HepG2 (cell line): ENCODE measurements at regions not wholly inside any gene's neighbourhood (a gene's known extent, or its start where the extent isn't known, plus 50 kb on each side); places are given as distances from the start of the nearest gene placed in this dataset.

Experiments used
- ATAC-seq: fragments of 200-7000 bp; cut with Tn5 transposase; 3 replicates; pipeline ENCODE4 v1.9.1; 2020; ENCODE audit warnings: mild to moderate bottlenecking, moderate library complexity
- BruUV-seq: library from RNA; stranded (reverse); fragments of 400-500 nt; replicated peaks from 2 replicates; lab custom pipeline; 2021; lab: Mats Ljungman, UMichigan
- CTCF ChIA-PET: fragments of 300-600 bp; formaldehyde crosslinking; extraction: SDS; loops from one replicate; lab custom pipeline; 2021; ENCODE audit warnings: low total read pairs, inconsistent platforms, low intra/inter-chr PET ratio; lab: Yijun Ruan, JAX
- POLR2A ChIA-PET: fragments of 350-600 bp; sonication (Branson Sonifier 250); formaldehyde crosslinking; loops from one replicate; lab custom pipeline; 2020; ENCODE audit warnings: antibody characterized with exemption, inconsistent platforms; lab: Yijun Ruan, JAX
- DNase-seq: peaks from one replicate; pipeline ENCODE4 v3.0.0-alpha.2; 2015; ENCODE audit warnings: low spot score
- FAIRE-seq: peaks from 3 replicates; lab custom pipeline; 2011; peaks lifted over from hg19 to GRCh38; lab: Jason Lieb, UNC
- H2AFZ ChIP-seq: one replicate; pipeline ENCODE4 v1.6.1; 2011; ENCODE audit warnings: low read length, inconsistent platforms
- H3K27ac ChIP-seq: fragments of 300-600 bp; 3 replicates; pipeline ENCODE4 v1.8.0; 2011; ENCODE audit warnings: mixed run types, mild to moderate bottlenecking, mixed read lengths, low read length, inconsistent platforms; ENCODE audit not compliant: insufficient read depth; ENCODE audit errors: extremely low read length
- H3K27me3 ChIP-seq, 2 experiments: fragments of 200-600 bp in 1 of 2; 2 replicates in 1 of 2; 3 replicates in 1 of 2; pipeline versions ENCODE4 v1.6.0 to v1.8.0; 2011; ENCODE audit warnings: low read length in 2 of 2, mild to moderate bottlenecking in 2 of 2, moderate library complexity in 2 of 2, inconsistent platforms in 1 of 2; ENCODE audit not compliant: insufficient read depth in 2 of 2, control insufficient read depth in 1 of 2
- H3K36me3 ChIP-seq, 2 experiments: fragments of 200-600 bp in 1 of 2; replicated peaks in 1 of 2; 2 replicates in 1 of 2; 3 replicates in 1 of 2; pipeline versions ENCODE4 v1.5.1 to v1.8.0; 2011; ENCODE audit warnings: low read length in 2 of 2, inconsistent platforms in 1 of 2; ENCODE audit not compliant: insufficient read depth in 2 of 2, control insufficient read depth in 1 of 2
- H3K4me1 ChIP-seq: 2 replicates; pipeline ENCODE4 v1.5.1; 2012; ENCODE audit warnings: low read length, inconsistent platforms; ENCODE audit not compliant: insufficient read depth
- H3K4me2 ChIP-seq: 2 replicates; pipeline ENCODE4 v1.6.0; 2011; ENCODE audit warnings: low read depth, low read length, inconsistent platforms
- H3K4me3 ChIP-seq, 3 experiments: fragments of 200-600 bp in 1 of 3; sonication (generic), shearing (Covaris generic) in 1 of 3; replicated peaks in 1 of 3; 2 replicates each; pipeline ENCODE4 v1.5.1; 2011 to 2016; ENCODE audit warnings: low read length in 3 of 3, inconsistent platforms in 2 of 3, low read depth in 2 of 3, mild to moderate bottlenecking in 2 of 3, control low read depth in 1 of 3, mixed read lengths in 1 of 3; ENCODE audit not compliant: insufficient read depth in 1 of 3
- H3K79me2 ChIP-seq: one replicate; pipeline ENCODE4 v1.6.1; 2011; ENCODE audit warnings: low read length, inconsistent platforms; ENCODE audit not compliant: insufficient read depth
- H3K9ac ChIP-seq: 2 replicates; pipeline ENCODE4 v1.6.0; 2011; ENCODE audit warnings: mild to moderate bottlenecking, low read depth, low read length, inconsistent platforms; ENCODE audit not compliant: insufficient read depth
- H3K9me3 ChIP-seq: 2 replicates; pipeline ENCODE4 v1.5.1; 2012; ENCODE audit warnings: mild to moderate bottlenecking, low read length
- H4K20me1 ChIP-seq: 2 replicates; pipeline ENCODE4 v1.6.0; 2011; ENCODE audit warnings: inconsistent platforms, mild to moderate bottlenecking, low read length, moderate library complexity; ENCODE audit not compliant: insufficient read depth
- DDIT3 ChIP-seq: sonication (generic); formaldehyde crosslinking; IDR thresholded peaks from 2 replicates; pipeline ENCODE4 v1.4.0; 2020; ENCODE audit warnings: mild to moderate bottlenecking, missing genetic modification reagents
- FOXK1 ChIP-seq: sonication (generic); formaldehyde crosslinking; IDR thresholded peaks from 2 replicates; pipeline ENCODE4 v1.4.0; 2020; ENCODE audit warnings: low read depth, missing genetic modification reagents, borderline replicate concordance
- HIC2 ChIP-seq: sonication (generic); formaldehyde crosslinking; IDR thresholded peaks from 2 replicates; pipeline ENCODE4 v1.9.0; 2022; ENCODE audit warnings: low read depth, missing genetic modification reagents
- NAIF1 ChIP-seq: sonication (generic); formaldehyde crosslinking; IDR thresholded peaks from 2 replicates; pipeline ENCODE4 v1.5.0; 2020; ENCODE audit warnings: mild to moderate bottlenecking, missing genetic modification reagents, borderline replicate concordance
- POLR2AphosphoS2 ChIP-seq: IDR thresholded peaks from 2 replicates; pipeline ENCODE4 v1.6.1; 2011; ENCODE audit warnings: low read depth, low read length, improper control_type of control experiment
- RAD21 ChIP-seq: fragments of 450-650 bp; formaldehyde crosslinking; IDR thresholded peaks from 2 replicates; pipeline ENCODE4 v1.5.0; 2020; ENCODE audit warnings: mild to moderate bottlenecking
- SP140L ChIP-seq: sonication (generic); formaldehyde crosslinking; IDR thresholded peaks from 2 replicates; pipeline ENCODE4 v1.4.0; 2020; ENCODE audit warnings: missing genetic modification reagents, borderline replicate concordance
- STAG1 ChIP-seq: sonication (generic); formaldehyde crosslinking; IDR thresholded peaks from 2 replicates; pipeline ENCODE4 v1.4.0; 2020; ENCODE audit warnings: missing genetic modification reagents
- YY1 ChIP-seq: IDR thresholded peaks from 2 replicates; pipeline ENCODE4 v1.6.1; 2011; ENCODE audit warnings: low read length, low read depth, moderate library complexity, mild to moderate bottlenecking; ENCODE audit not compliant: insufficient read depth, insufficient replicate concordance
- ZBTB37 ChIP-seq: sonication (generic); formaldehyde crosslinking; IDR thresholded peaks from 2 replicates; pipeline ENCODE4 v1.4.0; 2020; ENCODE audit warnings: mild to moderate bottlenecking, missing genetic modification reagents
- ZBTB38 ChIP-seq: sonication (generic); formaldehyde crosslinking; IDR thresholded peaks from 2 replicates; pipeline ENCODE4 v1.5.1; 2020; ENCODE audit warnings: mild to moderate bottlenecking, missing genetic modification reagents
- ZFY ChIP-seq: sonication (generic); formaldehyde crosslinking; IDR thresholded peaks from 2 replicates; pipeline ENCODE4 v1.4.0; 2020; ENCODE audit warnings: missing genetic modification reagents
- ZMYM2 ChIP-seq: sonication (generic); formaldehyde crosslinking; IDR thresholded peaks from 2 replicates; pipeline ENCODE4 v1.8.0; 2022; ENCODE audit warnings: mild to moderate bottlenecking, missing genetic modification reagents
- ZNF33A ChIP-seq: sonication (generic); formaldehyde crosslinking; IDR thresholded peaks from 2 replicates; pipeline ENCODE4 v1.5.1; 2020; ENCODE audit warnings: missing genetic modification reagents, mild to moderate bottlenecking, moderate library complexity, borderline replicate concordance
- ZNF44 ChIP-seq: sonication (generic); formaldehyde crosslinking; IDR thresholded peaks from 2 replicates; pipeline ENCODE4 v1.5.1; 2020; ENCODE audit warnings: mild to moderate bottlenecking, missing genetic modification reagents
- ZNF501 ChIP-seq: sonication (generic); formaldehyde crosslinking; IDR thresholded peaks from 2 replicates; pipeline ENCODE4 v1.5.1; 2020; ENCODE audit warnings: mild to moderate bottlenecking, moderate library complexity, missing genetic modification reagents
- ZNF660 ChIP-seq: sonication (generic); formaldehyde crosslinking; IDR thresholded peaks from 2 replicates; pipeline ENCODE4 v1.5.1; 2020; ENCODE audit warnings: mild to moderate bottlenecking, low read depth, missing genetic modification reagents, borderline replicate concordance
- ZNF790 ChIP-seq: sonication (generic); formaldehyde crosslinking; IDR thresholded peaks from 2 replicates; pipeline ENCODE4 v1.8.0; 2022; ENCODE audit warnings: missing genetic modification reagents, mild to moderate bottlenecking, borderline replicate concordance
- ZNF839 ChIP-seq: sonication (generic); formaldehyde crosslinking; IDR thresholded peaks from 2 replicates; pipeline ENCODE4 v1.4.0; 2020; ENCODE audit warnings: missing genetic modification reagents, mild to moderate bottlenecking, borderline replicate concordance
- WGBS: methylation state at CpG from one replicate; pipeline ENCODE4 v1.1.6; 2017; ENCODE audit warnings: low lambda C conversion rate; 5-methylcytosine and 5-hydroxymethylcytosine counted together
- in situ Hi-C: cut with HindIII; loops from 2 replicates; pipeline ENCODE4 v1.10.0; 2017; ENCODE audit warnings: low pct_unique_long_range_greater_than_20kb; ENCODE audit not compliant: extremely low pct_ligation_motif_present
- intact Hi-C: fragments of 100-400 bp; cut with micrococcal nuclease; formaldehyde crosslinking; loops from one replicate; pipeline ENCODE4 v1.10.0; 2022; ENCODE audit not compliant: unreplicated experiment

- H3K79me2 ChIP-seq: no peaks in the 10 kb centered on the region
- POLR2A ChIA-PET: interaction anchor here (1.1 to 1.9 kb wide), 5 partner anchors 29 to 202 kb away, joined by 4 to 6 read pairs (median 5); partner anchors contain the start of gene DUSP22
- FAIRE-seq (peak; percentile 26), ATAC-seq (peak; percentile 4; the same call in 2 of the 3 replicates), DNase-seq (peak; percentile 27)
- CTCF ChIA-PET: no interaction called here
- H3K4me2 ChIP-seq: peak overlapping the region; percentile 87
- intact Hi-C loops (loop anchor here (2.0 kb wide), 1 partner anchor 70 kb away; no protein-coding TSS in a partner anchor), in situ Hi-C loops (no loop called here)
- no peaks in the 10 kb centered on the region for H3K27me3 ChIP-seq
- H3K4me3 ChIP-seq: peak overlapping the region; percentile 2 to 56 (median 4); a peak in 4 of 6 replicates
- H3K27ac ChIP-seq: peak overlapping the region; percentile 99
- peak overlapping the region; percentile 79 for H3K9ac ChIP-seq
- H3K9me3 ChIP-seq: no peaks in the 10 kb centered on the region
- BruUV-seq: TSS peak; percentile 87
- H2AFZ ChIP-seq: peak overlapping the region; percentile 66
- H3K36me3 ChIP-seq: no peaks in the 10 kb centered on the region
- peaks cover 49% of the 10 kb centered on the region for H3K4me1 ChIP-seq
- 69% methylated on average over 16 of the region's 16 CpGs for WGBS
- no peaks in the 10 kb centered on the region for H4K20me1 ChIP-seq
- TF ChIP-seq ZMYM2 (CRISPR knock-in tag) (no peak), YY1 (no peak), ZBTB37 (no peak), ZNF660 (CRISPR knock-in tag) (no peak), ZNF839 (no peak), FOXK1 (CRISPR knock-in tag) (0 out of 2 replicates have a peak, but pooled peaks have one; percentile 5), HIC2 (no peak), RAD21 (CRISPR knock-in tag) (no peak), SP140L (CRISPR knock-in tag) (0 out of 2 replicates have a peak, but pooled peaks have one; percentile 35), ZFY (0 out of 2 replicates have a peak, but pooled peaks have one; percentile 14), ZNF790 (no peak), DDIT3 (no peak), ZNF501 (CRISPR knock-in tag) (0 out of 2 replicates have a peak, but pooled peaks have one; percentile 55), POLR2AphosphoS2 (no peak), ZNF44 (CRISPR knock-in tag) (peak; percentile 74; the same call in 1 of the 2 replicates), ZBTB38 (CRISPR knock-in tag) (peak; percentile 75), NAIF1 (CRISPR knock-in tag) (no peak), ZNF33A (CRISPR knock-in tag) (no peak), STAG1 (no peak)
Measured at GRCh38 chr6:220721-221475, 71.4 kb upstream of the DUSP22 start.
